ENCODE measurements at regions not wholly inside any gene's neighbourhood (a gene's known extent, or its start where the extent isn't known, plus 50 kb on each side); places are given as distances from the start of the nearest gene placed in this dataset.

- no peak for TF ChIP-seq EZH2 (IDR thresholded peaks at IDR 0.05; ENCODE audit: borderline replicate concordance, insufficient read depth, low read depth, low read length, poor library complexity, severe bottlenecking)
- TF ChIP-seq, protein P1, sequence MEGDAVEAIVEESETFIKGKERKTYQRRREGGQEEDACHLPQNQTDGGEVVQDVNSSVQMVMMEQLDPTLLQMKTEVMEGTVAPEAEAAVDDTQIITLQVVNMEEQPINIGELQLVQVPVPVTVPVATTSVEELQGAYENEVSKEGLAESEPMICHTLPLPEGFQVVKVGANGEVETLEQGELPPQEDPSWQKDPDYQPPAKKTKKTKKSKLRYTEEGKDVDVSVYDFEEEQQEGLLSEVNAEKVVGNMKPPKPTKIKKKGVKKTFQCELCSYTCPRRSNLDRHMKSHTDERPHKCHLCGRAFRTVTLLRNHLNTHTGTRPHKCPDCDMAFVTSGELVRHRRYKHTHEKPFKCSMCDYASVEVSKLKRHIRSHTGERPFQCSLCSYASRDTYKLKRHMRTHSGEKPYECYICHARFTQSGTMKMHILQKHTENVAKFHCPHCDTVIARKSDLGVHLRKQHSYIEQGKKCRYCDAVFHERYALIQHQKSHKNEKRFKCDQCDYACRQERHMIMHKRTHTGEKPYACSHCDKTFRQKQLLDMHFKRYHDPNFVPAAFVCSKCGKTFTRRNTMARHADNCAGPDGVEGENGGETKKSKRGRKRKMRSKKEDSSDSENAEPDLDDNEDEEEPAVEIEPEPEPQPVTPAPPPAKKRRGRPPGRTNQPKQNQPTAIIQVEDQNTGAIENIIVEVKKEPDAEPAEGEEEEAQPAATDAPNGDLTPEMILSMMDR (IDR thresholded peaks at IDR 0.05): no peak
Measured at GRCh38 chrX:122220644-122221373, 963.3 kb upstream of the GRIA3 start.

Data from B cell (primary cell).